DMS153 (cell line): ENCODE measurements at regions not wholly inside any gene's neighbourhood (a gene's known extent, or its start where the extent isn't known, plus 50 kb on each side); places are given as distances from the start of the nearest gene placed in this dataset.

Experiments
- DNase-seq: peaks from one replicate; lab custom pipeline; 2025; lab: John Stamatoyannopoulos, UW

DNA sequence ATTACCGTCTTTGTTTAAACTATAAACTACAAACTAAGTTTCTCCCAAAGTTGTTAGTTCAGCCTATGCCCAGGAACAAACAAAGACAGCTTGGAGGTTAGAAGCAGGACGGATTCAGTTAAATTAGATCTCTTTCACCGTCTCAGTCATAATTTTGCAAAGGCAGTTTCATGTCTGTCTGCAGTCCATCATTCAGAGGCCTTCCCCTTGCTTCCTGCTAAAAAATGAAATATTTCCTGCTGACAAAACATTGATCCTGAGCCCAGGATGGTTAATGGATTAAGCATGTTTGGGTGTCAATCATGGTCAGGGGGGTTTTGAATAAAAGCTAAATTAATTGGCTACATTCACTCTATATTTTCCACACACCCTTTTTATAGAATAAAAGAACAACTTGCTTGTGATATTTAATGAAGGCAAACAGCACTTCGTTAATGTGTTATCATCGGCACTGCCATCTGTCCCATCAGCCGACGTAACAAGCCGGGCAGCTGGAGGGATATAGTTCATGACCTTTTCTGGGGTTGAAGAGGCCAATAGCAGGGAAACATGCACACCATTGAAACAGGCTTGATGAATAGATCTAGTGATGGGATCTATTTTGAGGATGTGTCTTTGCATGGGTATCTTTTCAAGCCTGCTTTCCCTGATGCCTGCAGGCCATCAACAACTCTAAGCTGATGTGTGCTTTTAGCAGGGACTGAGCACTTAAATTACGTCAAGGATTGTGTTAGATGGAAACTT, 521.3 kb upstream of the TMEM132C start:
- DNase-seq: no peak

DNA sequence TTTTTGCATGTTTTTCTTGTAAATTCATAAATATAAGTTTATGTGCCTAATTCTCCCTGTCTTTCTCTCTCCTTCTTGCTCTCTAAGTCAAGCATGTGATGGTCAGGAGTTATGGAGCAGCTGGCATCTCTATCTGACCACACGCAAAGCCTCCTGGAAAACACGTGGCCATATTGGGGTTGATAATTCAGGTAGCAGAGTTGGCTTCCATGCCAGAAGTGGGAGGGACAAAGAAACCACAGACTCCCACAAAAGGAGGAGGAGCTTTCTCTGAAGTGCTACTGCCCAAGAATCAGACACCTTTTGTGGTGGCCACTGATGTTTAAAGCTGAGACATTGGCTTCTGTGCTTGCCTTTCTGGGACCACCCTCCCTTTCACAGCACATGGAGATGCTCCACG, 517.6 kb upstream of the TMEM132C start:
- DNase-seq: no peak

GRCh38 chr12:127750076-127750840, 516.7 kb upstream of the TMEM132C start:
- no peak for DNase-seq

DNA sequence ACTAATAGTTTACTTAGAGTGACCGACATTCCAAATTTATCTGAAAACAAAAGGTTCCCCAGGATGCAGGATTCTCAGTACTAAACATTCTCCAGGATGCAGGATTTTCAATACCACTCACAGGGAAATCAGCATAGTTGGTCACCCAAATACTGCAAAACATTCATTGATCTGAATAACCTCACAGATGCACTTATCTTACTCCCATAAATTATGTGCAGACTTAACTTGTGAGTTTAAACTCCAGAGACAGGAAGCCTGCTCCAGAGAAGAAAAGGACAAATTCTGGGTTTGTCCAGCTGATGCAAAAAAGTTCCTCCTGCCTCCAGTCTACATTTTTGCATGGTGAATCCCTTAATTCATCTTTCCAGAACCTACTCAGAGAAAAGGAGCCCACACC, 514.2 kb upstream of the TMEM132C start:
- no peak for DNase-seq

DNA sequence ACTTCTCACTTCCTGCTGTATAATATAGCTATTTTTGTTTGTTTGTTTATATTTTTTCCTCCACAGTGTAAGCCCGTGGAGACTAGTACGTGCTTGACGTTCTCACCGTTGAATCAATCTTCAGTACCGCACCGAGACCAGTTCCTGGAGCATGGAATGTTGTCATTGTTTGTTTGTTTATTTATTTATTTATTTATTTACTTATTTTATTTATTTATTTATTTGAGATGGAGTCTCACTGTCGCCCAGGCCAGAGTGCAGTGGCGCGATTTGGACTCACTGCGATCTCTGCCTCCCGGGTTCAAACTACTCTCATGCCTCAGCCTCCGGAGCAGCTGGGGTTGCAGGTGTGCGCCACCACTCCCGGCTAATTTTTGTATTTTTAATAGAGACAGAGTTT, 506.6 kb upstream of the TMEM132C start:
- no peak for DNase-seq

DNA sequence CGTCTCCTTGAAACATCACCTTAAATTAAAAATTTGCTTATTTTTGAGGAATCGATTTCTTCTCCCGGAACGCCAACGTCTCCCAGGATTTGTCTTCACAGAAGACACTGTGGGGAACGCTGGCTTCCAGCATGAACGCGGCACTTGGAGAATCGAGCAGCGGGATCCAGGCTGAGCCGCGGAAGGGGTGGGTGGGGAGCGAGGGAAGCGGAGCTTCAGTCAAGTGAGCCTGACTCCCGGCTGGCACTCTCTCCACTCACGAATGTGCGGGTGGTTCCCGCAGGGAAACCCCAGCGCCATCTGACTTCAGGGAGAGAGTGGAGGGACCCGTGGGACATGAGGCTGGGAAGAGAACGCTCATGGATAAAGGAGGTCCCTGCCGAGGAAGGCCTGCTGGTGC, 506.0 kb upstream of the TMEM132C start:
- no peak for DNase-seq

- DNase-seq: no peak
Observed at GRCh38 chr12:127761880-127762279, 505.1 kb upstream of the TMEM132C start.

DNA sequence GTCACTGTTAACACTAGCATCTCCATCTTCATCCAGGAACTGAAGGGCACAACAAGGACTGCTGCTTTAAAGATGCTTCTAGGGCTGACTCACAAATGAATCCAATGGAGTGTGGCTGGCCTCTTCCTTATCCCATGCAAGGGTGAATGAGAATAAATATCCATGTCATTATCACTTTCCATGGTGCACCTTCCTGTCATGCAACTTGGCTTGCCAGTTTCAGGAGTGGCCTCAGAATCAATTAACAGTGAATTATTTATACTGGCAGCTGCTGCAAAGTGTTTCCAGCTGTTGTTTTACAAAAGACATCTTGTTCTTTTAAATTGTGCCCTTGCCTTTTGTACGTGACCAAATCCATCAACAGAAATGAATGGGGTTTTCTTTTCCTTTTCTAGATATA, 499.3 kb upstream of the TMEM132C start:
- no peak for DNase-seq

- no peak for DNase-seq
Observed at GRCh38 chr12:127770118-127770517, 496.9 kb upstream of the TMEM132C start.

DNA sequence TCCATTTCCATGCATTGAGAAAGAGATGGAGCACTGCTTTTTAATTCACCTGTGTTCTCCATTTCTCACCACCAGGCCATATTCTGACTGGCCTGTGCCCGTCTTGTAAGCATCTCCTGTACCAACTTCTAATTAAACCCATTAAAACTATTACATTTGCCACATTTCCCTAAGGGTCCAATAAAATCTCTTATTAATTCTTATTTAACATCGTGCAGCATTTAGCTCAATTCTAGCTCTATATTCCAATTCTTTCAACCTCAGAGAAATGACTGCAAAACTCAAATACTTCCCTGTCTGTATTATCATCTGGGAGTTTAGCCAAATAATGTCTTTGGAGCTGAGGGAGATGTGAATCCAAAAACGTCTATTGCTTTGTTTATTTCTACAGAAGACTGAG, 495.4 kb upstream of the TMEM132C start:
- no peak for DNase-seq

GRCh38 chr12:127773520-127773919, 493.4 kb upstream of the TMEM132C start:
- DNase-seq: peak; percentile 21

- DNase-seq: no peak
Observed at GRCh38 chr12:127774828-127775227, 492.1 kb upstream of the TMEM132C start.

- DNase-seq: no peak
Observed at GRCh38 chr12:127779301-127780045, 487.5 kb upstream of the TMEM132C start.

GRCh38 chr12:127780881-127781280, 486.1 kb upstream of the TMEM132C start:
- DNase-seq: no peak

- no peak for DNase-seq
Observed at GRCh38 chr12:127781336-127781735, 485.6 kb upstream of the TMEM132C start.

DNA sequence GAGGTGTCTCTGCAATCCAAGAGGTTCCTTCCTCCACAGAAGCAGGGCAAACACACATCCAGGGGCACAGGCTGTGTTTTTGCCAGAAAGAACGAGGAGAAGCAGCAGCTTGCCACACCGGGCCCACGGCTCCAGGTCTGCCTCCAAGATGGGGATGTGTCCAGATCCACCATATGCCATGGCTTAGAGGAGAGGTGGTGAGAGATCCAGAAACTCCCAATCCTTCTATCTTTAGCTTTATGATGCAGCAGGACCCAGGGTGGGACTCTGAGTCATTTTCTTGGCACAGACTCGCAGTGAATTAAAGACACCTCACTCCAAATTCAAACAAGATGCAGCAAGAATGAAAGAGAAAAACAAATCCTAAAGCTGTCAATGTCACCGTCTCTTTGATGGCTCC, 481.4 kb upstream of the TMEM132C start:
- DNase-seq: no peak

DNA sequence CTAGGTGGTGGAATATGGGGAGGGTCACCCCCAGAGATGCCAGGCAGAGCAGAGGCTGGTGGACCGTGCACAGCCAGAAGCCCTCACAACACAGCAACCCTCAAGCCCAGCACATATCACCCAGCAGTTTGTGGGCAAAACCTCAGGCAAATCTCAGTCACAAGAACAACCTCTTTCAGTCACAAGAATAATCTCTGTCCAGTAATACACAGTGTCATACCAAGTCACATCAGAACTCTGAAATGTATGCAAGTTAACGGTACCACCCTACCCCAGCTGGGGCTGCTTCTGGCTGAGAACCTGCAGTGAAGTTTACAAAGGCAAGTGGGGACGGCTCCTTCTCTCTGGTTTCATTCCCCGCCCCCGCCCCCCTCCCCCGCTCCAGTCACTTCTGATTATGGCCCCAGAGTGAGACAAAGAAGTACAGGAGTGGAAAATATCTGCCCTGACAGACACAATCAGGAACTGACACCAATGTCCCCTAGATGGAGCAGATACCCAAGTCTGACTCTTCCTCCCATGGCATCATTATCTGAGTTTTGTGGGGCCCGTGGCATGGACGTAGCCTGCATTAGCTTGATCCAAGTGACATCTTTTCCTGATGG, 480.9 kb upstream of the TMEM132C start:
- DNase-seq: no peak

DNA sequence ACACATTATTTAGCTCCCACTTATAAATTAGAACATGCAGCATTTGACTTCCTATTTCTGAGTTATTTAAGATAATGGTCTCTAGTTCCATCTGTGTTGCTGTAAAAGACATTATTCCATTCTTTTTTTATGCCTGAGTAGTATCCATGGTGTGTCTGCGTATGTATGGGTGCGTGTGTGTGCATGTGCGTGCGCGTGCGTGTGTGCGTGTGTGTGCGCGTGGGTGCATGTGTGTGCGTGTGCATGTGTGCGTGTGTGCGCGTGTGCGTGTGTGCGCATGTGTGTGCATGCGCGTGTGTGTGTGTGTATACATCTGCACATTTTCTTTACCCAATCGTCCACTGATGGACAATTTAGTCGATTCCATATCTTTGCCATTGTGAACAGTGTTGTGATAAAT, 479.4 kb upstream of the TMEM132C start:
- no peak for DNase-seq

DNA sequence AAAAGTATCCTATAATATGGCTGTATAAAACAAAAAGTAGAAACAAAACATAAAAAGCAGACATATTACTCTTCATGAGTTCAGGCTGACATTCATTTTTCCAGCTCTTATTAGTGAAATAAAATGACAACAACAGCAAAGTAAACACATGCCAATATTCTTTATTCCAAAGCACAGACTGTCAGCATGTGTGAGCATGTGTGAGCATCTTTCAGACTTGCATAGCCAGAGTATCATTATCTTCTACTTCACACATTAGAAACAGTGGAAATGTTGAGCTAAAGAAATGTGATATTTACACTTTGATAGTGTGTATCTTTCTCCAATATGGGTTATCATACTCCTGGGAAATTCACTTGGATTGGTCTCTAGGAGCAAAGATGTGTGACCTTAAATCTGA, 476.6 kb upstream of the TMEM132C start:
- no peak for DNase-seq

DNA sequence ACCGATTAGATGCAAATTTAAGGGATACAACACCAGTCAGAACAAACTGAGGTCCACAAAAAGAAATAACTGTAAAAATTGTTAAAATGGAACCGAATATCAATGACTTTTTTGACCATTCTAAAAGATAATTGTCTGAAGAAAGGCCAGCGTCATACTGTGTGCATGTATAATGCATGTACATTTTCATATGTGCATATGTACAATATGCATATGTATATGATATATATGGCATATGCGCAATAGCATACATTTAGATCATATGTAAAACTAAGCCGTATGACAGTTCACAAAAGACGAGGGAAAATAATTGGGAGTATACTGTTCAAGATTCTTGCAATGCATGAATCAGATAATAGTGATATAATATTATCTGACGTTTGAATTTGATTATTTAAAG, 475.8 kb upstream of the TMEM132C start:
- DNase-seq: no peak

GRCh38 chr12:127797918-127798317, 469.1 kb upstream of the TMEM132C start:
- no peak for DNase-seq

GRCh38 chr12:127802271-127802670, 464.7 kb upstream of the TMEM132C start:
- DNase-seq: no peak

DNA sequence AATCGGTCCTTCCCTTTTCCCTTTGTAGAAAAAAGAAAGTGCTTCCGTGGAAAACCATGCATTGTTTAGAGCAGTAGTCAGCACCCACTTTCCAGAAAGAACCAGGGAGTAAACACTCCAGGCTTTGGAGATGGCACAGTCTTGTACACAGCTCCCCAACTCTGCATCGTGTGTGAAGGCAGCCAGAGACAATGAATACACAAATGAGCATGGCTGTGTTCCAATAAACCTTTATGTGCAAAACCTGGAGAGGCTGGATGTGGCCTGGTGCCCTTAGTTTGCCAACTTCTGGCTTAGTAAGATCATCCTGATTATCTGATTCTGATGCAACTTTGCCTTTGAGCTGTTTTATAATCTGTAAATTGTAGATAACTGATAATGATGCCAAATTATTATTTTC, 463.4 kb upstream of the TMEM132C start:
- peak; percentile 25 for DNase-seq
